Panc1 (cell line): ENCODE measurements at regions not wholly inside any gene's neighbourhood (a gene's known extent, or its start where the extent isn't known, plus 50 kb on each side); places are given as distances from the start of the nearest gene placed in this dataset.
A peak's percentile ranks its signal among the peaks of the same experiment; 100 is the strongest.

Experiments used
- ATAC-seq: fragments of 200-7000 bp; cut with Tn5 transposase; 2 replicates; pipeline ENCODE4 v1.9.1; 2020; ENCODE audit warnings: mild to moderate bottlenecking, moderate library complexity
- BruUV-seq: library from RNA; stranded (reverse); fragments of 400-500 nt; replicated peaks from 2 replicates; lab custom pipeline; 2021; lab: Mats Ljungman, UMichigan
- CTCF ChIA-PET: fragments of 300-600 bp; sonication (Branson Sonifier 250); formaldehyde crosslinking; loops from one replicate; lab custom pipeline; 2022; ENCODE audit warnings: antibody characterized with exemption; lab: Charles Lee
- POLR2A ChIA-PET: fragments of 300-600 bp; sonication (Branson Sonifier 250); formaldehyde crosslinking; loops from one replicate; lab custom pipeline; 2022; ENCODE audit warnings: antibody characterized with exemption; lab: Charles Lee
- DNase-seq: peaks from one replicate; pipeline ENCODE4 v3.0.0-alpha.2; 2010; ENCODE audit warnings: low read depth, low spot score
- H3K27ac ChIP-seq: 2 replicates; pipeline ENCODE4 v1.5.1; 2011; ENCODE audit warnings: mild to moderate bottlenecking, low read length, inconsistent platforms
- H3K27me3 ChIP-seq: fragments of 200-500 bp; sonication (Bioruptor generic); 2 replicates; pipeline ENCODE4 v1.6.0; 2014; ENCODE audit warnings: low read length, inconsistent platforms; ENCODE audit not compliant: control insufficient read depth, insufficient read depth
- H3K36me3 ChIP-seq: fragments of 200-500 bp; sonication (Bioruptor generic); 2 replicates; pipeline ENCODE4 v1.5.1; 2014; ENCODE audit warnings: inconsistent platforms, mild to moderate bottlenecking, low read length, moderate library complexity; ENCODE audit not compliant: control insufficient read depth, insufficient read depth
- H3K4me1 ChIP-seq: 2 replicates; pipeline ENCODE4 v1.5.1; 2011; ENCODE audit warnings: inconsistent platforms, mild to moderate bottlenecking, low read length, moderate library complexity; ENCODE audit not compliant: control insufficient read depth, insufficient read depth
- H3K4me3 ChIP-seq, 2 experiments: 2 replicates each; pipeline ENCODE4 v1.5.1; 2011 to 2012; ENCODE audit warnings: low read depth in 2 of 2, low read length in 2 of 2, mild to moderate bottlenecking in 2 of 2, inconsistent platforms in 1 of 2, moderate library complexity in 1 of 2
- H3K9me3 ChIP-seq: fragments of 200-500 bp; sonication (Bioruptor generic); 2 replicates; pipeline ENCODE4 v1.5.1; 2014; ENCODE audit warnings: low read depth, mild to moderate bottlenecking, inconsistent platforms, low read length, moderate library complexity; ENCODE audit not compliant: control insufficient read depth, insufficient read depth
- CTCF ChIP-seq: fragments of 450-650 bp; IDR thresholded peaks from 2 replicates; pipeline ENCODE4 v1.5.1; 2017; ENCODE audit warnings: mild to moderate bottlenecking
- POLR2AphosphoS5 ChIP-seq: IDR thresholded peaks from 2 replicates; pipeline ENCODE4 v1.6.1; 2012; ENCODE audit warnings: mild to moderate bottlenecking, low read depth, low read length, moderate library complexity
- REST ChIP-seq, 2 experiments: IDR thresholded peaks; 2 replicates each; pipeline ENCODE4 v1.6.1; 2011 to 2012; ENCODE audit warnings: low read depth in 2 of 2, control low read depth in 1 of 2, low read length in 1 of 2, mild to moderate bottlenecking in 1 of 2, moderate library complexity in 1 of 2; ENCODE audit not compliant: insufficient read depth in 1 of 2
- SIN3A ChIP-seq: IDR thresholded peaks from 2 replicates; pipeline ENCODE4 v1.6.1; 2012; ENCODE audit warnings: low read depth, mild to moderate bottlenecking, low read length, moderate library complexity, borderline replicate concordance; ENCODE audit not compliant: insufficient read depth
- TCF7L2 ChIP-seq: IDR thresholded peaks from 2 replicates; pipeline ENCODE4 v1.6.1; 2011; ENCODE audit warnings: mild to moderate bottlenecking, low read depth, low read length, inconsistent platforms
- in situ Hi-C: cut with HindIII; loops from 2 replicates; pipeline ENCODE4 v1.10.0; 2016; ENCODE audit warnings: low sequenced_read_pairs, low pct_unique_long_range_greater_than_20kb
- intact Hi-C: fragments of 100-400 bp; cut with micrococcal nuclease; formaldehyde crosslinking; loops from one replicate; pipeline ENCODE4 v1.10.0; 2022; ENCODE audit not compliant: unreplicated experiment

- no peak for DNase-seq
- in situ Hi-C loops (no loop called here), intact Hi-C loops (loop anchor here (10.0 kb wide), 1 partner anchor 280 kb away; the partner anchor contains the start of gene IVNS1ABP)
- Histone ChIP-seq H3K27ac (peak overlapping the region; percentile 81), H3K4me3 (no peak overlapping the region), H3K36me3 (no peaks in the 10 kb centered on the region), H3K9me3 (no peaks in the 10 kb centered on the region), H3K4me1 (peaks cover 12% of the 10 kb centered on the region), H3K27me3 (no peaks in the 10 kb centered on the region)
- BruUV-seq = no TSS peak
- TF ChIP-seq TCF7L2 (no peak), CTCF (no peak), POLR2AphosphoS5 (no peak), SIN3A (no peak), REST (IDR thresholded peaks at IDR 0.05; ENCODE audit: insufficient read depth in 1 of 2, low read depth in 2 of 2, low read length in 1 of 2) (no peak)
- POLR2A ChIA-PET = interaction anchor here (0.7 kb wide), 1 partner anchor 10 kb away, joined by 5 read pairs; no protein-coding TSS in a partner anchor
- CTCF ChIA-PET = no interaction called here
- peak; percentile 45; the same call in 1 of the 2 replicates for ATAC-seq
Measured at GRCh38 chr1:185594786-185595410, 139.3 kb upstream of the HMCN1 start.

GRCh38 chr1:185593271-185593670 lies 140.9 kb upstream of the HMCN1 start:
- no TSS peak for BruUV-seq
- no peaks in the 10 kb centered on the region for H3K36me3 ChIP-seq
- H3K27me3 ChIP-seq = no peaks in the 10 kb centered on the region
- ChIA-PET POLR2A (no interaction called here), CTCF (no interaction called here)
- peaks cover 12% of the 10 kb centered on the region for H3K4me1 ChIP-seq
- TF ChIP-seq SIN3A = no peak
- no peak for TF ChIP-seq POLR2AphosphoS5
- no peak for TF ChIP-seq TCF7L2
- no peak for TF ChIP-seq REST (IDR thresholded peaks at IDR 0.05; ENCODE audit: insufficient read depth in 1 of 2, low read depth in 2 of 2, low read length in 1 of 2)
- TF ChIP-seq CTCF = no peak
- intact Hi-C loops = loop anchor here (1.0 to 10.0 kb wide), 2 partner anchors 33 to 278 kb away; partner anchors contain the start of gene IVNS1ABP
- DNase-seq = no peak
- no peak for ATAC-seq
- in situ Hi-C loops = no loop called here
- H3K9me3 ChIP-seq = no peaks in the 10 kb centered on the region
- peak overlapping the region; percentile 81; the same call in 1 of the 2 replicates for H3K27ac ChIP-seq
- no peak overlapping the region for H3K4me3 ChIP-seq
